Neuronal stem cell (in vitro differentiated cells): ENCODE measurements at regions not wholly inside any gene's neighbourhood (a gene's known extent, or its start where the extent isn't known, plus 50 kb on each side); places are given as distances from the start of the nearest gene placed in this dataset.

ENCODE experiments used
- DNase-seq: peaks from one replicate; pipeline ENCODE4 v3.0.0-alpha.2; 2013; ENCODE audit warnings: low spot score
- H2AFZ ChIP-seq: one replicate; pipeline ENCODE4 v1.6.1; 2013; ENCODE audit warnings: mild to moderate bottlenecking, low read length, inconsistent platforms
- H2AK5ac ChIP-seq: 2 replicates; pipeline ENCODE4 v1.6.1; 2013; ENCODE audit warnings: low read depth, mild to moderate bottlenecking, inconsistent platforms, low read length, moderate library complexity, mixed read lengths
- H2BK120ac ChIP-seq: 2 replicates; pipeline ENCODE4 v1.6.1; 2013; ENCODE audit warnings: low read depth, mild to moderate bottlenecking, inconsistent platforms, low read length, moderate library complexity, mixed read lengths
- H2BK12ac ChIP-seq: one replicate; pipeline ENCODE4 v1.6.1; 2013; ENCODE audit warnings: low read length, inconsistent platforms
- H2BK15ac ChIP-seq: 2 replicates; pipeline ENCODE4 v1.6.1; 2013; ENCODE audit warnings: mild to moderate bottlenecking, low read length, inconsistent platforms, mixed read lengths
- H2BK5ac ChIP-seq: one replicate; pipeline ENCODE4 v1.6.1; 2013; ENCODE audit warnings: inconsistent platforms, mild to moderate bottlenecking, low read length, moderate library complexity
- H3K14ac ChIP-seq: one replicate; pipeline ENCODE4 v1.6.1; 2013; ENCODE audit warnings: low read length, inconsistent platforms
- H3K18ac ChIP-seq: 2 replicates; pipeline ENCODE4 v1.6.1; 2013; ENCODE audit warnings: low read length, inconsistent platforms
- H3K23ac ChIP-seq: 2 replicates; pipeline ENCODE4 v1.6.1; 2013; ENCODE audit warnings: low read depth, mild to moderate bottlenecking, mixed read lengths, low read length, inconsistent platforms; ENCODE audit not compliant: poor library complexity
- H3K27ac ChIP-seq: replicated peaks from 3 replicates; pipeline ENCODE4 v1.5.1; 2013; ENCODE audit warnings: low read length, inconsistent platforms
- H3K27me3 ChIP-seq, 3 experiments: 2 replicates each; pipeline ENCODE4 v1.6.1; 2013; ENCODE audit warnings: low read length in 3 of 3, mild to moderate bottlenecking in 2 of 3, inconsistent platforms in 1 of 3, low read depth in 1 of 3, mixed read lengths in 1 of 3, moderate library complexity in 1 of 3; ENCODE audit not compliant: control insufficient read depth in 3 of 3, insufficient read depth in 3 of 3
- H3K36me3 ChIP-seq, 2 donors: replicated peaks in 1 of 2; 2 replicates each; pipeline ENCODE4 v1.6.1; 2013; ENCODE audit warnings: low read length in 2 of 2; ENCODE audit not compliant: control insufficient read depth in 2 of 2, insufficient read depth in 2 of 2
- H3K4ac ChIP-seq: 2 replicates; pipeline ENCODE4 v1.6.1; 2013; ENCODE audit warnings: inconsistent platforms, mild to moderate bottlenecking, low read length, moderate library complexity
- H3K4me1 ChIP-seq, 2 donors: 1 replicate in 1 of 2; 2 replicates in 1 of 2; pipeline ENCODE4 v1.6.1; 2013; ENCODE audit warnings: low read length in 2 of 2, low read depth in 1 of 2; ENCODE audit not compliant: control insufficient read depth in 2 of 2, insufficient read depth in 1 of 2
- H3K4me2 ChIP-seq: one replicate; pipeline ENCODE4 v1.6.1; 2013; ENCODE audit warnings: mild to moderate bottlenecking, low read length, inconsistent platforms; ENCODE audit not compliant: insufficient read depth, poor library complexity, severe bottlenecking
- H3K4me3 ChIP-seq, 2 donors: 2 replicates each; pipeline ENCODE4 v1.5.1; 2013; ENCODE audit warnings: low read length in 2 of 2, mild to moderate bottlenecking in 2 of 2, inconsistent platforms in 1 of 2, moderate library complexity in 1 of 2
- H3K79me1 ChIP-seq: one replicate; pipeline ENCODE4 v1.6.1; 2013; ENCODE audit warnings: low read depth, mild to moderate bottlenecking, inconsistent platforms, low read length, moderate library complexity
- H3K9ac ChIP-seq: one replicate; pipeline ENCODE4 v1.6.1; 2013; ENCODE audit warnings: mild to moderate bottlenecking, low read depth, low read length, inconsistent platforms; ENCODE audit not compliant: poor library complexity
- H3K9me3 ChIP-seq, 2 donors: replicated peaks in 1 of 2; 2 replicates each; pipeline versions ENCODE3 to v1.6.1; 2013; ENCODE audit warnings: low read length in 2 of 2, mild to moderate bottlenecking in 2 of 2, inconsistent platforms in 1 of 2, low read depth in 1 of 2, mixed read lengths in 1 of 2, moderate library complexity in 1 of 2; ENCODE audit not compliant: control insufficient read depth in 2 of 2, insufficient read depth in 1 of 2
- H4K8ac ChIP-seq: one replicate; pipeline ENCODE4 v1.6.1; 2013; ENCODE audit warnings: low read depth, mild to moderate bottlenecking, inconsistent platforms, low read length, moderate library complexity
- H4K91ac ChIP-seq: one replicate; pipeline ENCODE4 v1.6.1; 2013; ENCODE audit warnings: low read length, low read depth, mild to moderate bottlenecking, inconsistent platforms; ENCODE audit not compliant: poor library complexity
- WGBS, 2 donors: extraction: QIAGEN DNeasy Blood & Tissue Kit; methylation state at CpG; one replicate each; pipeline ENCODE4 v1.1.7; 2013; ENCODE audit warnings: missing lambda C conversion rate in 2 of 2, mixed read lengths in 1 of 2; ENCODE audit not compliant: insufficient read length in 2 of 2, insufficient replicate concordance in 1 of 2; ENCODE audit errors: extremely low coverage in 2 of 2; 5-methylcytosine and 5-hydroxymethylcytosine counted together

GRCh38 chr2:81282151-81282769 is 977.7 kb upstream of the LRRTM1 start:
- no peak for DNase-seq
- H3K27ac ChIP-seq, result no peak overlapping the region
- H3K23ac ChIP-seq, result no peak overlapping the region
- no peak overlapping the region for H2BK15ac ChIP-seq
- no peak overlapping the region for H3K4me3 ChIP-seq
- no peaks in the 10 kb centered on the region for H3K79me1 ChIP-seq
- no peaks in the 10 kb centered on the region for H3K27me3 ChIP-seq
- H3K4me2 ChIP-seq, result no peak overlapping the region
- H2BK12ac ChIP-seq, result no peak overlapping the region
- no peak overlapping the region for H4K91ac ChIP-seq
- H3K14ac ChIP-seq, result no peak overlapping the region
- H2AK5ac ChIP-seq, result no peak overlapping the region
- H3K4ac ChIP-seq, result no peak overlapping the region
- H4K8ac ChIP-seq, result no peak overlapping the region
- no peak overlapping the region for H2BK5ac ChIP-seq
- H3K36me3 ChIP-seq, result no peaks in the 10 kb centered on the region
- WGBS, 2 donors, result no CpG with 5 or more reads among the region's 2 CpGs
- no peak overlapping the region for H3K18ac ChIP-seq
- H3K4me1 ChIP-seq, result no peaks in the 10 kb centered on the region
- no peak overlapping the region for H2BK120ac ChIP-seq
- H3K9me3 ChIP-seq, result no peaks in the 10 kb centered on the region
- H2AFZ ChIP-seq, result no peak overlapping the region
- H3K9ac ChIP-seq, result no peak overlapping the region

- H2AK5ac ChIP-seq, result no peak overlapping the region
- H3K23ac ChIP-seq, result no peak overlapping the region
- H3K4me2 ChIP-seq, result no peak overlapping the region
- no peak overlapping the region for H2AFZ ChIP-seq
- no peaks in the 10 kb centered on the region for H3K36me3 ChIP-seq
- no peak overlapping the region for H3K14ac ChIP-seq
- no peaks in the 10 kb centered on the region for H3K79me1 ChIP-seq
- no peaks in the 10 kb centered on the region for H3K9me3 ChIP-seq
- no peaks in the 10 kb centered on the region for H3K27me3 ChIP-seq
- H3K4me3 ChIP-seq, result no peak overlapping the region
- H2BK5ac ChIP-seq, result no peak overlapping the region
- H3K27ac ChIP-seq, result no peak overlapping the region
- H2BK15ac ChIP-seq, result no peak overlapping the region
- no peak overlapping the region for H3K18ac ChIP-seq
- no peak for DNase-seq
- no peak overlapping the region for H4K8ac ChIP-seq
- H4K91ac ChIP-seq, result no peak overlapping the region
- H2BK12ac ChIP-seq, result no peak overlapping the region
- no peak overlapping the region for H2BK120ac ChIP-seq
- H3K9ac ChIP-seq, result no peak overlapping the region
- no peaks in the 10 kb centered on the region for H3K4me1 ChIP-seq
- WGBS, 2 donors, result no CpG with 5 or more reads among the region's 1 CpG
- H3K4ac ChIP-seq, result no peak overlapping the region
Observed at GRCh38 chr2:81276595-81276994, 972.0 kb upstream of the LRRTM1 start.

GRCh38 chr2:81266106-81266505 is 961.6 kb upstream of the LRRTM1 start:
- Histone ChIP-seq H4K8ac (no peak overlapping the region), H2BK15ac (no peak overlapping the region), H3K4ac (no peak overlapping the region), H3K14ac (no peak overlapping the region), H3K27me3 (no peaks in the 10 kb centered on the region), H2BK5ac (no peak overlapping the region), H2BK120ac (no peak overlapping the region), H3K27ac (no peak overlapping the region), H3K36me3 (no peaks in the 10 kb centered on the region), H3K4me1 (no peaks in the 10 kb centered on the region), H3K9ac (no peak overlapping the region), H3K18ac (no peak overlapping the region), H4K91ac (no peak overlapping the region), H2AFZ (no peak overlapping the region), H3K4me3 (no peak overlapping the region), H2AK5ac (no peak overlapping the region), H3K9me3 (no peaks in the 10 kb centered on the region), H3K79me1 (no peaks in the 10 kb centered on the region), H3K4me2 (no peak overlapping the region), H2BK12ac (no peak overlapping the region), H3K23ac (no peak overlapping the region)
- WGBS, 2 donors, result no CpG with 5 or more reads among the region's 1 CpG
- DNase-seq, result peak; percentile 9

GRCh38 chr2:81263989-81264388 is 959.4 kb upstream of the LRRTM1 start:
- Histone ChIP-seq H3K9ac (no peak overlapping the region), H3K4me3 (no peak overlapping the region), H3K27ac (no peak overlapping the region)

More at GRCh38 chr2:81263989-81264388, 959.4 kb upstream of the LRRTM1 start:
- H2AFZ ChIP-seq, result no peak overlapping the region
- H2AK5ac ChIP-seq, result no peak overlapping the region
- H3K18ac ChIP-seq, result no peak overlapping the region
- H3K14ac ChIP-seq, result no peak overlapping the region
- no peak overlapping the region for H2BK15ac ChIP-seq
- no peak overlapping the region for H4K8ac ChIP-seq
- no peak overlapping the region for H2BK120ac ChIP-seq
- no peaks in the 10 kb centered on the region for H3K79me1 ChIP-seq
- H3K4me2 ChIP-seq, result no peak overlapping the region
- no peaks in the 10 kb centered on the region for H3K27me3 ChIP-seq
- no peak overlapping the region for H3K4ac ChIP-seq
- no peak overlapping the region for H2BK12ac ChIP-seq
- H3K36me3 ChIP-seq, result no peaks in the 10 kb centered on the region
- no peak for DNase-seq
- no peak overlapping the region for H2BK5ac ChIP-seq
- no peaks in the 10 kb centered on the region for H3K4me1 ChIP-seq
- H3K23ac ChIP-seq, result no peak overlapping the region
- H4K91ac ChIP-seq, result no peak overlapping the region
- H3K9me3 ChIP-seq, result no peaks in the 10 kb centered on the region
